ENCODE measurements at regions not wholly inside any gene's neighbourhood (a gene's known extent, or its start where the extent isn't known, plus 50 kb on each side); places are given as distances from the start of the nearest gene placed in this dataset.

GRCh38 chr18:75660932-75661331 is 233.4 kb upstream of the SMIM21 start:
- intact Hi-C loops (cut with micrococcal nuclease; ENCODE audit: unreplicated experiment), result no loop called here
- Histone ChIP-seq H3K27ac (ENCODE audit: low read depth, low read length, poor library complexity, severe bottlenecking) (no peak overlapping the region), H3K36me3 (ENCODE audit: insufficient read depth, low read length) (no peaks in the 10 kb centered on the region), H2AFZ (ENCODE audit: low read length) (no peak overlapping the region), H3K9me3 (ENCODE audit: low read length) (no peaks in the 10 kb centered on the region), H3K4me2 (ENCODE audit: low read length) (no peak overlapping the region), H4K20me1 (ENCODE audit: insufficient read depth, low read length) (no peaks in the 10 kb centered on the region), H3K79me2 (ENCODE audit: insufficient read depth, low read depth, low read length) (no peaks in the 10 kb centered on the region), H3K4me3 (ENCODE audit: low read depth, low read length, poor library complexity, severe bottlenecking) (no peak overlapping the region), H3K9me2 (ENCODE audit: insufficient read depth, low read length) (no peaks in the 10 kb centered on the region), H3K4me1 (ENCODE audit: insufficient read depth, low read length, poor library complexity, severe bottlenecking) (no peaks in the 10 kb centered on the region)
- DNase-seq (ENCODE audit: low spot score), result no peak
- no peak for TF ChIP-seq EZH2phosphoT487 (IDR thresholded peaks at IDR 0.05; ENCODE audit: borderline replicate concordance, low read depth, low read length)
- no peak for TF ChIP-seq CTCF (conservative IDR thresholded peaks at IDR 0.05; ENCODE audit: low read length)
- CTCF ChIA-PET (ENCODE audit: unreplicated experiment), result no interaction called here
- POLR2A ChIA-PET, result no interaction called here
- BruUV-seq (replicated peaks), result no TSS peak

GRCh38 chr18:75659535-75660023 is 232.1 kb upstream of the SMIM21 start:
- H3K79me2 ChIP-seq (ENCODE audit: insufficient read depth, low read depth, low read length), result no peaks in the 10 kb centered on the region
- H2AFZ ChIP-seq (ENCODE audit: low read length), result no peak overlapping the region
- POLR2A ChIA-PET, result no interaction called here
- no peak overlapping the region for H3K4me2 ChIP-seq (ENCODE audit: low read length)
- intact Hi-C loops (cut with micrococcal nuclease; ENCODE audit: unreplicated experiment), result no loop called here
- H3K9me2 ChIP-seq (ENCODE audit: insufficient read depth, low read length), result no peaks in the 10 kb centered on the region
- TF ChIP-seq CTCF (conservative IDR thresholded peaks at IDR 0.05; ENCODE audit: low read length), result no peak
- no peak for TF ChIP-seq EZH2phosphoT487 (IDR thresholded peaks at IDR 0.05; ENCODE audit: borderline replicate concordance, low read depth, low read length)
- BruUV-seq (replicated peaks), result no TSS peak
- no peaks in the 10 kb centered on the region for H3K4me1 ChIP-seq (ENCODE audit: insufficient read depth, low read length, poor library complexity, severe bottlenecking)
- CTCF ChIA-PET (ENCODE audit: unreplicated experiment), result no interaction called here
- H3K9me3 ChIP-seq (ENCODE audit: low read length), result no peaks in the 10 kb centered on the region
- no peaks in the 10 kb centered on the region for H3K36me3 ChIP-seq (ENCODE audit: insufficient read depth, low read length)
- H3K27ac ChIP-seq (ENCODE audit: low read depth, low read length, poor library complexity, severe bottlenecking), result no peak overlapping the region
- DNase-seq (ENCODE audit: low spot score), result no peak
- H3K4me3 ChIP-seq (ENCODE audit: low read depth, low read length, poor library complexity, severe bottlenecking), result no peak overlapping the region
- no peaks in the 10 kb centered on the region for H4K20me1 ChIP-seq (ENCODE audit: insufficient read depth, low read length)

- TF ChIP-seq CTCF (conservative IDR thresholded peaks at IDR 0.05; ENCODE audit: low read length) (no peak), EZH2phosphoT487 (IDR thresholded peaks at IDR 0.05; ENCODE audit: borderline replicate concordance, low read depth, low read length) (no peak)
- Histone ChIP-seq H4K20me1 (ENCODE audit: insufficient read depth, low read length) (no peaks in the 10 kb centered on the region), H3K4me2 (ENCODE audit: low read length) (no peak overlapping the region), H2AFZ (ENCODE audit: low read length) (no peak overlapping the region), H3K27ac (ENCODE audit: low read depth, low read length, poor library complexity, severe bottlenecking) (no peak overlapping the region), H3K79me2 (ENCODE audit: insufficient read depth, low read depth, low read length) (no peaks in the 10 kb centered on the region), H3K36me3 (ENCODE audit: insufficient read depth, low read length) (no peaks in the 10 kb centered on the region), H3K9me2 (ENCODE audit: insufficient read depth, low read length) (no peaks in the 10 kb centered on the region), H3K9me3 (ENCODE audit: low read length) (no peaks in the 10 kb centered on the region), H3K4me3 (ENCODE audit: low read depth, low read length, poor library complexity, severe bottlenecking) (no peak overlapping the region), H3K4me1 (ENCODE audit: insufficient read depth, low read length, poor library complexity, severe bottlenecking) (no peaks in the 10 kb centered on the region)
- no TSS peak for BruUV-seq (replicated peaks)
- DNase-seq (ENCODE audit: low spot score), result no peak
- POLR2A ChIA-PET, result no interaction called here
- intact Hi-C loops (cut with micrococcal nuclease; ENCODE audit: unreplicated experiment), result no loop called here
- CTCF ChIA-PET (ENCODE audit: unreplicated experiment), result no interaction called here
Measured at GRCh38 chr18:75658330-75658729, 230.8 kb upstream of the SMIM21 start.
